HCT116 (cell line): ENCODE measurements at regions not wholly inside any gene's neighbourhood (a gene's known extent, or its start where the extent isn't known, plus 50 kb on each side); places are given as distances from the start of the nearest gene placed in this dataset.

ENCODE experiments used
- CBX3 ChIP-seq: IDR thresholded peaks from 2 replicates; pipeline ENCODE4 v1.6.1; 2012; ENCODE audit warnings: low read depth
- EZH2 ChIP-seq: fragments of 200-600 bp; sonication (generic); IDR thresholded peaks from 2 replicates; pipeline ENCODE4 v1.6.1; 2017; ENCODE audit warnings: antibody characterized with exemption, mixed run types
- EZH2phosphoT487 ChIP-seq: fragments of 200-600 bp; IDR thresholded peaks from 2 replicates; pipeline ENCODE4 v1.6.1; 2018; ENCODE audit warnings: antibody characterized with exemption, borderline replicate concordance
- FOSL1 ChIP-seq: IDR thresholded peaks from 2 replicates; pipeline ENCODE4 v1.6.1; 2012; ENCODE audit warnings: low read depth
- JUND ChIP-seq: IDR thresholded peaks from 2 replicates; pipeline ENCODE4 v1.6.1; 2012
- POLR2A ChIP-seq: IDR thresholded peaks from 2 replicates; pipeline ENCODE4 v1.7.0; 2011; ENCODE audit warnings: borderline replicate concordance; ENCODE audit not compliant: insufficient read depth, insufficient read length; ENCODE audit errors: extremely low read depth
- POLR2AphosphoS5 ChIP-seq: IDR thresholded peaks from 2 replicates; pipeline ENCODE4 v1.6.1; 2011; ENCODE audit warnings: mild to moderate bottlenecking, low read depth, low read length, moderate library complexity
- SIN3A ChIP-seq: IDR thresholded peaks from 2 replicates; pipeline ENCODE4 v1.6.1; 2012; ENCODE audit warnings: low read depth
- TCF7L2 ChIP-seq: IDR thresholded peaks from 2 replicates; pipeline ENCODE4 v1.7.0; 2011; ENCODE audit warnings: borderline replicate concordance, inconsistent platforms; ENCODE audit not compliant: insufficient read depth, insufficient read length; ENCODE audit errors: extremely low read depth
- ZNF274 ChIP-seq: fragments of 200-500 bp; sonication (Bioruptor generic); IDR thresholded peaks from 2 replicates; pipeline ENCODE4 v1.6.1; 2014; ENCODE audit warnings: mild to moderate bottlenecking, low read depth, low read length, inconsistent platforms
- TF ChIP-seq, protein P1 (sequence below), 3 experiments: fragments of 200-600 bp in 1 of 3; sonication (generic) in 1 of 3; IDR thresholded peaks in 2 of 3; conservative IDR thresholded peaks in 1 of 3; 2 replicates each; pipeline ENCODE4 v1.5.1; 2012 to 2017; ENCODE audit warnings: low read depth in 2 of 3, low read length in 2 of 3, antibody characterized with exemption in 1 of 3, borderline replicate concordance in 1 of 3, control low read depth in 1 of 3, mild to moderate bottlenecking in 1 of 3, mixed read lengths in 1 of 3, mixed run types in 1 of 3, moderate library complexity in 1 of 3; ENCODE audit not compliant: insufficient read depth in 1 of 3
- TF ChIP-seq, protein P2 (sequence below): IDR thresholded peaks from 2 replicates; pipeline ENCODE4 v1.6.1; 2012; ENCODE audit warnings: low read depth
- TF ChIP-seq, protein P3 (sequence below): IDR thresholded peaks from 2 replicates; pipeline ENCODE4 v1.6.1; 2012

DNA sequence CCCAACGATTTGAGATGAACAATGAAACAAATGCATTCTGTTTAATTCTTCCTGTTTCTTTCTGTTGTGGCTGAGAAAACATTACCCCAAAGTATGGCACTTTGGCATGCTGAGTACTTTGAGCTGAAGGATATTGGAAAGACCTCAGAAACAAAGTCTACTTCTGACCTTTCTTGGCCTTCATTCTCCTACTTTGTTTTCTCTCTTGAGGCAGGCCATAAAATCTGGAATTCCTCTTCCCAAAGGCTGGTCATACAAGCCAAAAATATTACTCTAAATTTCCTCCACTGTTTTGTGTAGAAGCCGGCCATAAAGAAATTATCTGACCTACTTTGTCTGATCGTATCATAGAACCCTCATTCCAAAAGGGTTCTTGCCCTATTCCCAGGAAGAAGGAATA is 1048.2 kb downstream of the TECRL start:
- TF ChIP-seq POLR2A (no peak), ZNF274 (no peak), EZH2phosphoT487 (no peak), JUND (no peak), EZH2 (no peak), CBX3 (no peak), POLR2AphosphoS5 (no peak), FOSL1 (no peak), TCF7L2 (no peak), SIN3A (no peak)
- TF ChIP-seq, protein P1, sequence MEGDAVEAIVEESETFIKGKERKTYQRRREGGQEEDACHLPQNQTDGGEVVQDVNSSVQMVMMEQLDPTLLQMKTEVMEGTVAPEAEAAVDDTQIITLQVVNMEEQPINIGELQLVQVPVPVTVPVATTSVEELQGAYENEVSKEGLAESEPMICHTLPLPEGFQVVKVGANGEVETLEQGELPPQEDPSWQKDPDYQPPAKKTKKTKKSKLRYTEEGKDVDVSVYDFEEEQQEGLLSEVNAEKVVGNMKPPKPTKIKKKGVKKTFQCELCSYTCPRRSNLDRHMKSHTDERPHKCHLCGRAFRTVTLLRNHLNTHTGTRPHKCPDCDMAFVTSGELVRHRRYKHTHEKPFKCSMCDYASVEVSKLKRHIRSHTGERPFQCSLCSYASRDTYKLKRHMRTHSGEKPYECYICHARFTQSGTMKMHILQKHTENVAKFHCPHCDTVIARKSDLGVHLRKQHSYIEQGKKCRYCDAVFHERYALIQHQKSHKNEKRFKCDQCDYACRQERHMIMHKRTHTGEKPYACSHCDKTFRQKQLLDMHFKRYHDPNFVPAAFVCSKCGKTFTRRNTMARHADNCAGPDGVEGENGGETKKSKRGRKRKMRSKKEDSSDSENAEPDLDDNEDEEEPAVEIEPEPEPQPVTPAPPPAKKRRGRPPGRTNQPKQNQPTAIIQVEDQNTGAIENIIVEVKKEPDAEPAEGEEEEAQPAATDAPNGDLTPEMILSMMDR (IDR thresholded peaks at IDR 0.05 in 2 of 3, conservative IDR thresholded peaks at IDR 0.05 in 1 of 3; ENCODE audit: borderline replicate concordance in 1 of 3, insufficient read depth in 1 of 3, low read depth in 2 of 3, low read length in 2 of 3) = no peak
- TF ChIP-seq, protein P2, sequence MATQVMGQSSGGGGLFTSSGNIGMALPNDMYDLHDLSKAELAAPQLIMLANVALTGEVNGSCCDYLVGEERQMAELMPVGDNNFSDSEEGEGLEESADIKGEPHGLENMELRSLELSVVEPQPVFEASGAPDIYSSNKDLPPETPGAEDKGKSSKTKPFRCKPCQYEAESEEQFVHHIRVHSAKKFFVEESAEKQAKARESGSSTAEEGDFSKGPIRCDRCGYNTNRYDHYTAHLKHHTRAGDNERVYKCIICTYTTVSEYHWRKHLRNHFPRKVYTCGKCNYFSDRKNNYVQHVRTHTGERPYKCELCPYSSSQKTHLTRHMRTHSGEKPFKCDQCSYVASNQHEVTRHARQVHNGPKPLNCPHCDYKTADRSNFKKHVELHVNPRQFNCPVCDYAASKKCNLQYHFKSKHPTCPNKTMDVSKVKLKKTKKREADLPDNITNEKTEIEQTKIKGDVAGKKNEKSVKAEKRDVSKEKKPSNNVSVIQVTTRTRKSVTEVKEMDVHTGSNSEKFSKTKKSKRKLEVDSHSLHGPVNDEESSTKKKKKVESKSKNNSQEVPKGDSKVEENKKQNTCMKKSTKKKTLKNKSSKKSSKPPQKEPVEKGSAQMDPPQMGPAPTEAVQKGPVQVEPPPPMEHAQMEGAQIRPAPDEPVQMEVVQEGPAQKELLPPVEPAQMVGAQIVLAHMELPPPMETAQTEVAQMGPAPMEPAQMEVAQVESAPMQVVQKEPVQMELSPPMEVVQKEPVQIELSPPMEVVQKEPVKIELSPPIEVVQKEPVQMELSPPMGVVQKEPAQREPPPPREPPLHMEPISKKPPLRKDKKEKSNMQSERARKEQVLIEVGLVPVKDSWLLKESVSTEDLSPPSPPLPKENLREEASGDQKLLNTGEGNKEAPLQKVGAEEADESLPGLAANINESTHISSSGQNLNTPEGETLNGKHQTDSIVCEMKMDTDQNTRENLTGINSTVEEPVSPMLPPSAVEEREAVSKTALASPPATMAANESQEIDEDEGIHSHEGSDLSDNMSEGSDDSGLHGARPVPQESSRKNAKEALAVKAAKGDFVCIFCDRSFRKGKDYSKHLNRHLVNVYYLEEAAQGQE = no peak
- TF ChIP-seq, protein P3, sequence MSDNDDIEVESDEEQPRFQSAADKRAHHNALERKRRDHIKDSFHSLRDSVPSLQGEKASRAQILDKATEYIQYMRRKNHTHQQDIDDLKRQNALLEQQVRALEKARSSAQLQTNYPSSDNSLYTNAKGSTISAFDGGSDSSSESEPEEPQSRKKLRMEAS = no peak
